ENCODE measurements at regions not wholly inside any gene's neighbourhood (a gene's known extent, or its start where the extent isn't known, plus 50 kb on each side); places are given as distances from the start of the nearest gene placed in this dataset.
"Not testable (repeated sequence)": the region's sequence is repeated elsewhere in the genome, so short reads cannot be mapped to it uniquely, and the experiment has no call there.

DNA sequence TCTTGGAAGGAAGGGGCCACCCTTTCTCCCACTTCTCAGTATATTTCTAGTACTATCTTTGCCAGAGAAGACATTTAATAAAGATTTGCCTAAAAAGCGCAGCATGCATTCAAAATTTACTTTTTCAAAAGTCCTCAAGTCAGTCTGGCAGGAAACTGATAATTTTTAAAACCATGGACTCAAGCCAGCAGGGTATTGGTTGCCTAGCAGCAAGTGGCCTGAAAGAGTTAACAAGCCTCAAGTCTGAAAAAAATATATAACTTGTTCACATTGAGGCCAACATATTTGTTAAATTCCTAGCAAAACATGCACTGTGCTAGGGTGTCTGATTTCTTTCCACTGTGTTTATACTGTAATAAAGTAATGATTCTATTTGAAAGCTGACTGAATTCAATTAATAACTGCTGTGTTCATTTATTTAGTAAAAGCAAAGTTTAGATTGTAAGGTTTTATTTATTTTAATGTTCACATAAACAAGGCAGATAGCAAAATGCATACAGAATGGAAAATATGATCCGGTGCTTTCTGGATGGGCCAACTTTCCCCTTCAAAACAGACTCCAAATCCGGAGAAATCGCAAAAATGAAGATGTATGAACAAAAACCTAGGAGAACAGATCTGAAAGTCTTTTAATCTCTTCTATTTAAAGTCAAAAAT lies 218.5 kb upstream of the FGF13 start:
- no peak for DNase-seq (ENCODE audit: low spot score)

DNA sequence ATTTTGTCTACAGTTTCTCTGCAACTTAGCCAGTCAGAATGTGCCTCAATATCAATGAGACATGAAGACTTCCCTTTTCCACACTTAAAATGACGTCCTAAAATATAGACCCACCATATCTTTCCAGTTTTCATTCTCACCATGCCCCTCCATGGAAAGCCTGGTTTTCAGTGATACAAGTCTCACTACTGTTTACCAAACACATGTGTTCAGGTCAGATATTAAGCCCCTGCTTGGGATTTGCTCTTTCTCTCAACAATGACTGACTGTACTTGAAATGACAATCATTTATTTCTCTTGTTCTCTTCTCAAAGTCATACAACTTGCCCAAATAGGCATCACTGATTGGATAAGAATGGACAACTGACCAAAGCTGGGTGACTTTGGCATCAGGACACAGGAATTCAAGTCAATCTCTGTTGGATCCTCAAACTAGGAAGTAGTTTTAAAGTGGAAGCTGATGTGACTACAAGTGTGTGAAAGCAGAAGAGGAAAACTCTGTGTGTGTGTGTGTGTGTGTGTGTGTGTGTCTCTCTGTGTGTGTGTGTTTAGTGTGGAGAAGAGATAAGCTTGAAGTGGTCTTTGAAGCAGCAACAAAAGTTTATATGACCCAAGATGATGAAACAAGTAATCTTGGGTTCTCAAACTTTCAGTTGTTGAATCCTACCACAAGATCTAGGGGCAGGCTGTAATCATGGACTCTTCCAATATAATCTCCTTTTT lies 217.4 kb upstream of the FGF13 start:
- no peak for DNase-seq (ENCODE audit: low spot score)

DNA sequence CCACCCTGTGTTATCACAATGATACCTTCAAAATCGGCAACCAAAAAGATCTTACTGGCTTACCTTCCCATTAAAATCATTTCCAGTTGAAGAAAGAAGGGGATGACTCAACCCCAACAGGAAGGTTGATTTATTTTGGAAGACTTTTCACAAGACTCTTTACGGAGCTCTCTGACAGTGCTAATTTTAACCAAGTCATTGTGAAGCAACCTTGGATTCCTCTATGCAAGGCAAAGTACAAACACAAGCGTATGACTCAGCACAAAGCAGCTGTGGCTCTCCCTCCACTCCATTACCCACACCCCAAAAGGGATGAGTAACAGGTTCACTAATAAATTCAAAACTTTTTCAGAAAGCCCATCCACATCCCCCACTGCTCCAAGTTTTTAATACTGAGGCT lies 213.8 kb upstream of the FGF13 start:
- no peak for DNase-seq (ENCODE audit: low spot score)

DNA sequence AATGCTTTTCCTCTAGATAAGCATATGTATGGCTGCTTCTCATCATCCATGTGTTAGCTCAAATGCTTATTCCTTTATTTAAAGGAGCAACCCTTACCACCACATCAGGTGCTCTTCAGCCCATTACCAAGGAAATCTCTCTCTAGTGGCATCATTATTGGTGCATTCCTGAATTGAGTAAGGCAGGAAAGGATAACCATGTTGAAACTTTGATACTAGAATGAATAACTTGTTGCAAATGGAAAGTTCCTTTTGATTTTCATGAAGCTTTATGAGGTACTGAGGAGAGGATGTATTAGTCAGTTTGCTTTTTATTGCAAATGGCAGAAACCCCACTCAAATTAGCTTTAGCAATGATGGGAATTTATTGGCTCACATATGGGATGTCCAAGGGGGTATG lies 212.3 kb upstream of the FGF13 start:
- no peak for DNase-seq (ENCODE audit: low spot score)

DNA sequence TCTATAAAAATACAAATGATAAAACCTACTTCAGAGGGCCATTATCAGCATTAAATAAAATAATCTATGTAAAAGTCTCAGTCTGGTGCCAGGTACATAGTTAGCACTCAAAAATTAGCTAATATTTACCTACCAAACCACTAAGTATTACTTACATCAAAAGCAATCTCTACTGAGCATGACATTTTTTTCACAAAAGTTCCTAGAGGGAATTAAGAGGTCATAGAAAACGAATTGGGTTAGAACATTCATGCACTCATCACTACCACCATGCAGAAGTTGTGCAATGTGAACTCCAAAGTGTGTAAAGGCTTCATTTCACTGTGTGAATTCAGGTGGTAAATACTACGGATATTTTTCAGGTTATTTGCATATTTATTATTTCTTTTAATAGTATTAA lies 209.5 kb upstream of the FGF13 start:
- DNase-seq (ENCODE audit: low spot score), result no peak

DNA sequence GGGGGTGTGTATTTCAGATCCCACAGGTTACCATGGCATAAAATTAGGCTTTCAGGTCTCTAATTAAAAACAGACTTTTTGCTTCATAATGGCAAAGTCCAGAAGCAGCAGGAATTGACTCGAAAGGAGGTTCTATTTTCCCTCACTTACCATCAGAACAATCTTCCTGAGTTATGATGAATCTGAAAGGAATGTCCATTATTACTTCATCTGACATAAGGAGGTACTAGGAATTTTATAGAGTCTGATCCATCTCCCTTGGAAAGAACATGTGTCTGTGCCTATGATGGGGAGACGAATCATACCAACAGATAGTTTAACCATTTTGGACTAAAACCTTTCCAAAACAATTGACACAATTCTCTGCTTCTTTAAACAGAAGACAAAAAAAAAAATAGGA lies 206.3 kb upstream of the FGF13 start:
- no peak for DNase-seq (ENCODE audit: low spot score)

DNA sequence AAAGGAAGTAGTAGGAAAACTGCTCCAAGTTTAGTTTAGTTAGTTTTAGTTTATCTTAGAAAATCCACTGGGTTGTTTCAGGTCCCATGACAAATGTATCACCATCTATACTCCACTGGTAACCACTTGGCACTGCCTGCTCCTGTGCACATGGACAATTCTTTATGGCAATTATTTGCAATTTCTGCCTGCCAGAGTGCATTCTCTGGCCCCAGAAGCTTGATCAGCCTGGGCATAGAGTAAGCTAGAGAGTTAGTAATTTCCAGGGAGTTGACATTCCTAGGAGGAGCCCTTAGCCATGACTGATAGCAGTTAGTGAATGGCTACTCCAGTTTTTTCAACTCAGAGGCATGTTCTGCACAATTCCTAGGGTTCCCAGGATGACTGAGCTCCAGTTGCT lies 203.2 kb upstream of the FGF13 start:
- no peak for DNase-seq (ENCODE audit: low spot score)

DNA sequence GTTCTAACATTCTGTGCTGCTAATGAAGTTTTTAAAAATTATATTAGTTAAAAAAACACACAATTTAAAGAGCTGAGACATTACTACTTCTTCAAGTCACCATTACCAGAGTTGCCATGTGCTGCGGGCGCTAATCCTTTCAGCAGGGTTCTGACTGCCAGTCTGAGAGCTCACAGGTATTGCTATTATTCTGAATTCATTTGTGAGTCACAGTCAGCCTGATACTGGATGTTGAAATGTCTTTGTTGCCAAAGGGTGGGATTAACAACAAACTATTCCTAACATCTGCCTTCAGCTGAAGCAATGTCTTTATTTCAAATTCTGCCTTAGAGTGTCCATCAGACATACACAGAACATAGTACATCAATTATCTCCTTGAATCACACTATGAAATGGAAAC lies 197.1 kb upstream of the FGF13 start:
- DNase-seq (ENCODE audit: low spot score), result no peak

DNA sequence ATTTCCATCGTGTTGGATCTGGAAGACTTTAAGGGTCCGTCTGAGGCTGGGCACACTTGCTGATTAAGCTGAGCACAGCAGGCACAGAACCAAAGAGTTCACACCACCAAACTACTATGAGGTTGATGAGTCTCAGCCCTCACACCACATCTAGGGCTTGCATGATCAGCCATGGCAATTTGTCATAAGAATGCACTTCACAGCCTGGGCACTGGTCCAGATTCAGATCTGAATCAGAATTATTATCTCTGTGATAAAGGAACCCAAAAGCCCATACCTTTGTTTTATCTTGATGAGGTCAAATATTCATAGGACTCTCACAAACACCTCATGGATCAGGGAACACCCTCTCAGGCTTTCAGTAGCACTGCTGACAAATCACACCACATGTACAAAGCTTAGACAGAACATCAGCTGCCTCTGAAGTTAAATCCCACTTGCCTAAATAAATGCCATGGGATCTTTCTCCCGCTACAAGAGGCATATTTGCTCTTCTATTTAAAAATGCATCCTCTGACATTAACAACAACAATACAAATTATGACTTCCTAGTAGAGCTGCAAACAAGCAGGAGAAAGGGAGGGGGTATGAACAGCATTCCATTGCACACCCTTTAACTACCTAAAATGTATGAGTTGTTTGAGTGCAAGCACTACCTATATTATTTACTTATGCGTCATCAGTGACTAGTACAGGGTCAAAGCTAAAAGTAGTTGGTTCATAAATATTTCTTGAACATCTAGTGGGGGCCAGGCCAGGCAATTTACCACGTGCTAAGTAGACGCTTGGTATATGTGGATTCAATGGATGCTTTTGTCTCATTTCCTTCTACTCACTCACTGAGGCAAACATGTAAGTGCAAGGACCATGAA lies 186.3 kb upstream of the FGF13 start:
- DNase-seq (ENCODE audit: low spot score), result no peak

DNA sequence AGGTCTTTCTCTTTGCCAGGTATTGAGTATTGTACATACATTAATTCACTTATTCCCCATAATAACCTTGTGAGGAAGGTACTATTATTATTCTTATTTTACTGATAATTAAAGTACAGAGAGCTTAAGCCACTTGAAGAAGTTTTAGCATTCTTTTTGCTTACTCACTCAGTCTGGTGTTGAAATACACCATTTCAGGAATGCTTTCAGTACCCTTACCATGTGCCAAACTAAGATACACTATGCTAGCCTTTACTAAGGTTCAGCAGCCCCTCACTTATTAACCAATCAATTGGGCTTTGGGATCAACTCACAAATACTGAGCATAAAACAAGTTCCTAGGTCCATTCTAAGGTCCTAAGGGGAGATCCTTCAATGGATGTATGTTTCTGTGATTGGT lies 179.0 kb upstream of the FGF13 start:
- DNase-seq (ENCODE audit: low spot score), result no peak

DNA sequence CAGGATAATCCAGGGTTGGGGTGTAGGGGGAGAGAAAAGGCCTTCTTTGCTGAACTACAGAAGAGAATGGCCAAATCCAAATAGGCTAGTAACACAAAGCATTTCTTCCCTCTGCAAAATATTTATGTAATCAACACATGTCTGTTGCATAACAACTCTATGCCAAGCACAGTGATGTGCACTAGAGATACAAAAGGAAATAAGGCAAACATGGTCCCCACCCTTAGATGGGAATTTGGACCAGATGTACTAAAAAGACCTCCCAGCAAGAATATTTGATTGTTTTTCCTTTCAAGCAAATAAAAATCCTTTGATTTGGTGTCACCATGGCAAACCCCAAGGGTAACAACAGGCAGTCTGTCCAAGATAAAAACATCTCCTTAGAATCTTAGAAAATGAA lies 177.6 kb upstream of the FGF13 start:
- DNase-seq (ENCODE audit: low spot score), result no peak

DNA sequence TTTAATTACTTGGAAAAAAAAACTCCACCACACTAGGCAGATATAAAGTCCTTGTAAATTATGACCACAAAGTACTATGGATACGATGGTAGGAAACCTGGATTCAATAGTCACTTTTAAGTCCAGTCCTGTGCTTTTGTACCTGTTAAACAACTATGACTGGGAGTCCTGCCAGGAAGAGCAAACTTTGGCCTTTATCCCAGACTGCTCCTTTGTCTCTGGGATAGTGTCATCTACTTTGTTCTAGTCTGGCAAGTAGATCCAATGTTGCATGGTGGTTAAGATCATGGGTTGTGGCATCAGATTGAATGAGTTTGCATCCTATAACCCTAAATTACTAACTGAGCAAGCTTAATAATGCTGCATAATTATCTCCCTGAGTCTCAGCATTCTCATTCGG lies 175.3 kb upstream of the FGF13 start:
- peak; percentile 1 for DNase-seq (ENCODE audit: low spot score)

DNA sequence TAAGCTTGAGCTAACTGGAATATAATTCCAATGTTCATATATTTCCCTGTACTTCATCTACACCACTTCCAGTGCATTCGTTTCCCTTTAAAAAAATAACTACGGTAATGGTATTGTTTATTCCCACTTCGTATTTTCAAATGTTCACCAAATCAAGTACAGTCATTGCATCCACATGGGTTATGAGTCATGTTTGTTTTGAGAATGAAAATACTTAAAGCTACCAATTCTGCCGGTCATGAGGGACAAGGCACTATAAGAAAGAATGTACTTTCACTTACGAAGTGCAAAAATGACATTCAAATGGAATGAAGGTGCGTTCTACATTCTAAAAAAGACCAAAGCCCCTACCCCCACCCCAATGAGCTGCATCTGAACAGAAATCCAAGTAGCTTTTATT lies 174.4 kb upstream of the FGF13 start:
- no peak for DNase-seq (ENCODE audit: low spot score)

DNA sequence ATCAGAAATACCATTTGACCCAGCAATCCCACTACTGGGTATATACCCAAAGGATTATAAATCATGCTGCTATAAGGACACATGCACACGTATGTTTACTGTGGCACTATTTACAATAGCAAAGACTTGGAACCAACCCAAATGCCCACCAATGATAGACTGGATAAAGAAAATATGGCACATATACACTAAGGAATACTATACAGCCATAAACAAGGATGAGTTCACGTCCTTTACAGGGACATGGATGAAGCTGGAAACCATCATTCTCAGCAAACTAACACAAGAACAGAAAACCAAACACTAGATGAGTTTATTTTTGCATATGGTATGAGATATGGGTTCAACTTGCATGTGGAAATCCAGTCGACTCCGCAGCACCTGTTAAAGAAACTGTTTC lies 168.8 kb upstream of the FGF13 start:
- DNase-seq (ENCODE audit: low spot score), result not testable (repeated sequence)

DNA sequence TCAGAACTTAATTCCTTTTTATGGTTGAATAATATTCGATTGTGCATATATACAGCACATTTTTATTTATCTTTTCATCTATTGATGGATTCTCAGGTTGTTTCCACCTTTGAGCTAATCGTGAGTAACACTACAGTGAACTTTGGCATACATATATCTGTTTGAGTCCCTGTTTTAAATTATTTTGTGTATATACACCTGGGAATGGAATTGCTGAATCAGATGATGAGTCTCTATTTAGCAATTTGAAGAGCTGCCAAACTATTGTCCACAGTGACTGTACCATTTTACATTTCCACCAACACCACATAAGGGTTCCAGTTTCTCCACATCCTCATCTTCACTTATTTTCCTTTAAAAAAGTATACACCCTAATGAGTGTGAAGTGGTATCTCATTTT lies 166.2 kb upstream of the FGF13 start:
- no peak for DNase-seq (ENCODE audit: low spot score)

DNA sequence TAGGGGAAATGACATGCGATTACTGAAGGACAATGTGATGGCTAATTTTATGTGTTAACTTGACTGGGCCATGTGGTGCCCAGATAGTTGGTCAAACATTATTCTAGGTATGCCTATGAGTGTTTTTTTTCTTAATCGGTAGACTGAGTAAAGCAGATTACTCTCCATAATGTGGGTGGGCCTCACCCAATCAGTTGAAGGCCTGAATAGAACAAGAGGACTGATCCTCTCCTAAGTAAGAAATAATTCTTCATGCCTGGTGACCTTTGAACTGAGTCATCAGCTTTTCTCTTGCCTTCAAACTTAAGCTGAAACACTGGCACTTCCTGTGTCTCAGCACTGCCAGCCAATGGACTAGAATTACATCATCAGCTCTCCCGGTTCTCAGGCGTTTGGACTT lies 164.0 kb upstream of the FGF13 start:
- no peak for DNase-seq (ENCODE audit: low spot score)

DNA sequence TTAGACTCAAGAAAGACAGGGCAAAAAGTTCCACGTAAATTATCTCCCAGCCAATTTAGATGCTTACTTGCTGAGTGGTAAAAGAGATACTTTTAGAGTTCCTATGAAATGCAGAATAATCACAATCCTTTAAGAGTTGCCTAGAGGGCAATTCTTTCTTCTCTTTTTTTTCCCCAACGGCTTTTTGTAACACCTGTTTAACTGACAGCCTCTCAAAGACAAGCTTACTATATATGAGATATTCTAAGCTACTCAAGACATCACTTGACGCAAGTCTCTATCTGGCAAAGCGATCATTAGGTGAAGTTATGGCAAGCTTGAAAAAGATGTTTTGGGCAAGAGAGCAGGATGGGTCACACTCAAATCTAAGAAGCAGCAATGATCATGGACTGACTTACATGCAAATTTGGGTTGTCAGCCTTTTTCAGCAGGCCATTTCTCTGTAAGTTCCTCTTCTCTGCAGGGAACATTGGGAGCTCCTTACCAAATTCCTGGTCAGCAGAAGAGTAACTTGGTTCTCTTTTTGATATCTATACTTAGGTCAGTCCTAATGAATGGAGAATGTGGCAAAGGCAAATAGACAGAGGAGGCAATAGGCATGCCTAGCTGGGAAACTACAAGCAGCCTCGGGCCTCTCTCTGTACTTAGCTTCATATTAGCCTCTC lies 162.9 kb upstream of the FGF13 start:
- no peak for DNase-seq (ENCODE audit: low spot score)

DNA sequence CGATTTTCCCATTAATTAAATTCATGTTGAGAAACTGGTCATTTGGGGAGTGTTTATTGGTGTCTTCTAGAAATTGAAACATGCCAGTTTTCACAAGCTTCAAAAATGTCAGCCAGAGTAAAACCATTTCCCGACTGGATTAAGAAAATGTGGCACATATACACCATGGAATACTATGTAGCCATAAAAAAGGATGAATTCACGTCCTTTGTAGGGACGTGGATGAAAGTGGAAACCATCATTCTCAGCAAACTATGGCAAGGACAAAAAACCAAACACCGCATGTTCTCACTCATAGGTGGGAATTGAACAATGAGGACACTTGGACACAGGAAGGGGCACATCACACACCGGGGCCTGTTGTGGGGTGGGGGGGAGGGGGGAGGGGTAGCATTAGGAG lies 162.1 kb upstream of the FGF13 start:
- not testable (repeated sequence) for DNase-seq (ENCODE audit: low spot score)

DNA sequence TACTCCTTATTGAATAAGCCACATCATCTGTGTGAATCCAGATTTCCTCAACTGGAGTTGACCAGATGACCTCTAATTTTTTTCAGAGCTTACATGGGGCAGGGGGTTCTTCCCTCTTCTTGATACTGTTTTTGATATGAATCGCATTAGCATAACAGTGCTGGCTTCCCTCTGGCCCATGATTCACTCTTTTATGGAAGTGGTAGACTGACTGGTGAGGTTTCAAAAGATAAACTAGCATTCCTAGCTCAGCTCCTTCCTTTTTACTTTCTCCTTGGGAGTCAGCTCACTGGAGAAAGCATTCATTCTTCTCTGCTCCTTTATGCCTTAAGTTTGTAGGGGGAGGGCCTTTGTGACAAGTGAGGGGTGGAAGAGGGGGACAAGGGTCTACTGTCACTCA lies 161.0 kb upstream of the FGF13 start:
- no peak for DNase-seq (ENCODE audit: low spot score)

DNA sequence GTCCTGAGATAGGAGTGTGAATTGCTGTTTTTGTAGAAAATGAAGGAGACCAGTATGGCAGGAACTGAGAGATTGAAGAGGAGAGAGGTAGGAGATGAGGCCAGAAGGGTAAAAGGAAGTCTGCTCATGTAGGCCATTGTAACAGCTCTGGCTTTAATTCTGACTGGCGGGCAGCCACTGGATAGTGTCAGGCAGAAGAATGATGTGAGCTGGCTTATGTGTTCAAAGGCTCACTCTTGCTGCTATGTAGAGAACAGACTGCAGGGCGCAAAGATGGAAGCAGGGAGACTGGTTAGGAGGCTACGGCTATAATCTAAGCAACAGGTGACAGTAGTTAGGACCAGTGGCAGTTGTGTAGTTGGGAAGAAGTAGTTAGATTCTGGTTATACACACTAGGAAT lies 160.2 kb upstream of the FGF13 start:
- DNase-seq (ENCODE audit: low spot score), result no peak

DNA sequence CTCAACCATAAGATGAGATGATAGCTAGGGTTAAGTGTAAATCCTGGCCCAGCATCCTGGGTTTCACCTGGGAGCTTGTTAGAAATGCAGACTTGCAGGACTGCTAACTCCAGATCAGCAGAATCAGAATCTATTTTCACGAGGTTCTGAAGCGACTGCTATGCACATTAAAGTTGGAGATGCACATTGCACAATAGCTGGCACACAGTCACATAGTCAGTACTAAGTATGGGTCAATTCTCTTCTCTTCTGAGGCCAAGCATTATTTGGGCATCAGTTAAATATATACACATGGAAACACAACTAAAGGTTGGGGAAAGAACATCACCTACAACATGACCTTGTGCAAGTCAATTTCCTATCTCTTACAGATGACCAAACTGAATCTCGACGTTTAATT lies 155.1 kb upstream of the FGF13 start:
- DNase-seq (ENCODE audit: low spot score), result no peak

DNA sequence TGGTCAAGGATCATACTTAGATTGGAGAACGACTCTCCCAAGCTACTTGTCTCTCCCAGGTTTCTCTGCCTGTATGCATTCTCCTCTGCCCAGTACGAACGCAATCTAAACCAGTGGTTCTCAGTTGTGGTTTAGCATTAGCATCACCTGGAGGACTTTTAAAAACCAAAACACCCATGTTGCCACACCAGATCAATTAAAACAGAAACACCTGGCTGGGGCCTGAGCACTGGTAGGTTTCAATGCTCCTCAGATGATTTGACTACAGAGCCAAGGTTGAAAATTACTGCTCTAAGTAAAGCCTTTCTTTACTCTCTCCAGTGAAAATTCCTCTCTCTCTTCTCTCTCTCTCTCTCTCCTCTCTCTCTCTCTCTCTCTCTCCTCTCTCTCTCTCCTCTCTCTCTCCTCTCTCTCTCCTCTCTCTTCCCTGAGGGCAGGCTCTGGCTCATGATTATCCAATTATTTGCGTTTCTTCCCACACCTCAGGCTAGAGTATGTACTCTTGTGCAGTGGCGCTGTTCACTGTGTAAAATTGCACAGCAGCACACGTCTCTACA lies 153.7 kb upstream of the FGF13 start:
- DNase-seq (ENCODE audit: low spot score), result no peak
